ENCODE measurements at regions not wholly inside any gene's neighbourhood (a gene's known extent, or its start where the extent isn't known, plus 50 kb on each side); places are given as distances from the start of the nearest gene placed in this dataset.

DNA sequence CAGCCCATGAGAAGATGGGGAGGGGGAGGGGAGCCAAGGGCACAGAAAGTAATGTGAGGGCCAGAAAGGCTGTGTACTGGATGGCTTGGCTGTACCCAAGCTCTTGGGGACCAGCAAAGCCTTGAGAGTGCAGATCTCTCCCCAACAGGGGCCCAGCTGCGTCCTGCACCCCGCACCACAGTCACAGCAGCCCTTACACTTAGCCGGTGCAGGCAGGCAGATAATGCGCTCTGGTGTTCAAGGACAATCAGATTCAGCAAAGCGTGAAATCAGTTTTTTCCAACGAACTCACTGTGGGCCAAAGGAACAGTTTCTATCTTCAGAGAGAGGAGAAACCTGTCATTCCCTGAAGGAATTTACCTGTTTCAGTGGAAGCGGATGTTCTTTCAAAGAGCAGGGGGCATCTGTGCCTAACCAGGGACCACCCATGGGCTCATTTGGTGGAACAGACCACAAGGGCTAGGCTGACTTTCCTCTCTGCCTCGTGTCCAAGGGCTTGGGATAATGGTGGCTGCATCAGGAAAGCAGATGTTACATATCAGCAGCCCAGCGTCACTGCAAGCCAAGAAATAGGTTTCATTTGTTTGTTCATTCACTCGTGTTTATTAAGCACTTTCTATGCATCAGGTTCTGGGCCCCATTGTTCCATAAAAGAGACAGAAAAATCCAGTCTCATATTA, 81.2 kb upstream of the SPON1 start:
- DNase-seq (ENCODE audit: low read depth) = no peak
- no peak for TF ChIP-seq CTCF (IDR thresholded peaks at IDR 0.05; ENCODE audit: insufficient read depth, low read depth, low read length, missing control alignments)
- H3K4me3 ChIP-seq (ENCODE audit: low read length) = no peak overlapping the region

DNA sequence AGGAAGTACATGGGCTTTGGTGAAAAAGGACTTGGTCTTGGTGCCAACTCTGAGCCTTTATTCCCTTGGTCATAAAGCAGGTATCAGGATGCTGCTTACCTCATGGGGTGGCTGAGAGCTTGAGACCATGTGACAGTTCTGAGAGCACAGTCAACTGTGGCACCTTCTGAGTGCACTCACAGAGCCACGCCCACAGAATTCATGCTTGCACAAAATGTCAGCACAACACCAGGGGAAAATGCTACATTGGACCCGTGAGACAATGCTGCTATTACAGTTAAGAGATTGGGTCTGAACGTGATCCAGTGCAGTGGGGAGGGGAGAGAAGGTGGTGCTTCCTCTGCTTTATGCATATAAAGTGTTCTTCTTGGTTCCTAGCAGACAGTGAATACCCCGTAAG, 79.5 kb upstream of the SPON1 start:
- no peak overlapping the region for H3K4me3 ChIP-seq (ENCODE audit: low read length)
- no peak for DNase-seq (ENCODE audit: low read depth)
- no peak for TF ChIP-seq CTCF (IDR thresholded peaks at IDR 0.05; ENCODE audit: insufficient read depth, low read depth, low read length, missing control alignments)

DNA sequence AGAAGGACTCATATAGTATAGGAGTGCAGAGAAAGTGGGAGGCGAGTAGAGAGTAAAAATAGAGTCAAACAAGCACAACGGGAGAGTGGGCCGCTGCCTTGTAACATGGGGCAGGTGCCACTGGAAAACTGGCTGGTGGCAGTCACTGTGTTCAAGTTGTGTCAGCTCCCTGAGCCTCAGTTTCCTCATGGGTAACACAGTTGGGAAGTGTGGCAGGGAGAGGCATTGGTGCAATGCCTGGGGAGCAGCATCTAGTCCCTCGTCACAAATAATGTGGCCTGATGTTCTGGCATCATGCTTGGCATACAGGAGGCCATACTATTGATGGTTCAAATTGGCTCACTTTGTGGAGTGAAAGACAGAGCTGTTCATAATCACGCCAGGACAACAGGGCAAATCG, 78.9 kb upstream of the SPON1 start:
- no peak for TF ChIP-seq CTCF (IDR thresholded peaks at IDR 0.05; ENCODE audit: insufficient read depth, low read depth, low read length, missing control alignments)
- no peak for DNase-seq (ENCODE audit: low read depth)
- H3K4me3 ChIP-seq (ENCODE audit: low read length) = no peak overlapping the region

DNA sequence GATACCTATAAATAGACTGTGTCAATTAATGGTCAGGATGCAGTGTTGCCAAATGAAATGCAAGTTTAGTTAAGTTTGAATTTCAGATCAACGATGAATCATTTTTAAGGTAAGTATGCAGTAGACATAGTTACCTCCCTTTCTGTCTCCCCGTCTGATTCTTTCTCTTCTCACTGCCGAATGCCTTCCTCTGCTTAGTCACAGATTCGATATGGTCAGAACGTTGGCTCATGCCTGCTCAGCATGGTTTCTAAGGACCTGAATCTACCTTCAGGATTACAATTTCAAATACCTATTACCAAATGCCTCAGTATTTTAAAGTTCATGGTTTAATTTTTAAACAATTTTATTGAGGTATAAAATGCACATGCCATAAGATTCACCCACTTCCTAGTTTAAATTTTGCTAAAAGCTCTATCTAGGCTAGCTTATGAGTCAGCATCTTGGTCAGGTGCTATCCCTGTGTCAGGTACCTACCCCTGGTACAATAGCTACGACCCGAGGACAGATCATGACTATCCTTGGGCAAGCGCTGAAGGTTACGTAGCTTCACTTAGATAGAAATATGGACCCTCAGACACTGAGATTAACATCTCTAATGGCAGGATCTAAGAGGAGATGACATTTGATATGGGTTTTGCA, 78.2 kb upstream of the SPON1 start:
- peak; percentile 84 for DNase-seq (ENCODE audit: low read depth)
- H3K4me3 ChIP-seq (ENCODE audit: low read length) = no peak overlapping the region
- no peak for TF ChIP-seq CTCF (IDR thresholded peaks at IDR 0.05; ENCODE audit: insufficient read depth, low read depth, low read length, missing control alignments)

GRCh38 chr11:13885083-13885482, 77.4 kb upstream of the SPON1 start:
- DNase-seq (ENCODE audit: low read depth) = peak; percentile 66
- no peak for TF ChIP-seq CTCF (IDR thresholded peaks at IDR 0.05; ENCODE audit: insufficient read depth, low read depth, low read length, missing control alignments)
- no peak overlapping the region for H3K4me3 ChIP-seq (ENCODE audit: low read length)

DNA sequence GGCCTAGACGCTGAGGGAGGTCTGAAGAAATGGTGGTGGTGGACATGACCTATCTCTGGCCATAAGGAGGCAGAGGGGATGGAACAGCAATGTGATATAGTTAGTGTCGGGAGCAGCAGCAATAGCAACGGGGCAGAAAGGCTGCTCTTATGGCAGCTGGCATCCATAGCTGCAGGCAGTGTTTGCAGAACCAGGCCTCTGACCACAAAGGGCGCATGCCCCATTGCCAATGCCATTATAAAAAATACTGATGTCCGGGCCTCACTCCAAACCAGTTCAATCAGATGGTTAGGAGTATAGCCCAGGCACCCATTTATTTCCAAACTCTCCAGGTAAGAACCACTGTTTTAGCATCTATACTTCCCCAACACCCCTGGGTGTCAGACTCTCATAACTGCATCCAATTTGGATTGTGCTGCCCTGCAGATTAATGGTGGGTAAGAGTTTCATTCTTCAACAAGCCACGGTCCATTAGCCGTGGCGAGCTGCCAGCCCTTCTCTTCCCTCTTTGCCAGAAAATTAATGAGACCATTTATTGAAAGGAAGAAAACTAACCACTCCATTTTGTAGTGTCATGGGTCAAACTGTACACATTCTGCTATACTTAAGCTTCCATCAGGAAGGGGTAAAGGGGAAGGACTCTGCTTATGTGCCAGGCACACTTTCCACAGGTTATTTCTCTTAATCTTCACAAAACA, 72.8 kb upstream of the SPON1 start:
- no peak for DNase-seq (ENCODE audit: low read depth)
- TF ChIP-seq CTCF (IDR thresholded peaks at IDR 0.05; ENCODE audit: insufficient read depth, low read depth, low read length, missing control alignments) = no peak
- no peak overlapping the region for H3K4me3 ChIP-seq (ENCODE audit: low read length)
